HUES6 (cell line): ENCODE measurements at regions not wholly inside any gene's neighbourhood (a gene's known extent, or its start where the extent isn't known, plus 50 kb on each side); places are given as distances from the start of the nearest gene placed in this dataset.

ENCODE experiments used
- H3K27ac ChIP-seq: 2 replicates; pipeline ENCODE4 v1.7.0; 2013; ENCODE audit warnings: low read depth, mild to moderate bottlenecking, low read length, inconsistent platforms
- H3K27me3 ChIP-seq: 2 replicates; pipeline ENCODE4 v1.6.1; 2013; ENCODE audit warnings: low read length; ENCODE audit not compliant: control insufficient read depth, insufficient read depth
- H3K36me3 ChIP-seq: 2 replicates; pipeline ENCODE4 v1.6.1; 2013; ENCODE audit warnings: low read length; ENCODE audit not compliant: control insufficient read depth, insufficient read depth
- H3K4me1 ChIP-seq: 2 replicates; pipeline ENCODE4 v1.6.1; 2013; ENCODE audit warnings: low read length; ENCODE audit not compliant: control insufficient read depth, insufficient read depth
- H3K4me3 ChIP-seq: 2 replicates; pipeline ENCODE4 v1.5.1; 2013; ENCODE audit warnings: low read depth, low read length
- H3K9ac ChIP-seq: one replicate; pipeline ENCODE4 v1.6.1; 2013; ENCODE audit warnings: mild to moderate bottlenecking, low read length
- H3K9me3 ChIP-seq: 2 replicates; pipeline ENCODE4 v1.6.1; 2013; ENCODE audit warnings: low read depth, low read length; ENCODE audit not compliant: control insufficient read depth, insufficient read depth

- H3K9me3 ChIP-seq: no peaks in the 10 kb centered on the region
- H3K27ac ChIP-seq: no peak overlapping the region
- peaks cover 13% of the 10 kb centered on the region; the same call in 1 of the 2 replicates for H3K4me1 ChIP-seq
- no peaks in the 10 kb centered on the region for H3K27me3 ChIP-seq
- H3K4me3 ChIP-seq: no peak overlapping the region
- no peak overlapping the region for H3K9ac ChIP-seq
- no peaks in the 10 kb centered on the region for H3K36me3 ChIP-seq
Observed at GRCh38 chr5:74319076-74319475, 321.5 kb downstream of the ENC1 start.

- Histone ChIP-seq H3K27ac (no peak overlapping the region), H3K9ac (no peak overlapping the region), H3K27me3 (no peaks in the 10 kb centered on the region), H3K9me3 (no peaks in the 10 kb centered on the region), H3K4me3 (no peak overlapping the region), H3K36me3 (no peaks in the 10 kb centered on the region), H3K4me1 (peaks cover 13% of the 10 kb centered on the region; the same call in 1 of the 2 replicates)
Observed at GRCh38 chr5:74316064-74316603, 324.4 kb downstream of the ENC1 start.

DNA sequence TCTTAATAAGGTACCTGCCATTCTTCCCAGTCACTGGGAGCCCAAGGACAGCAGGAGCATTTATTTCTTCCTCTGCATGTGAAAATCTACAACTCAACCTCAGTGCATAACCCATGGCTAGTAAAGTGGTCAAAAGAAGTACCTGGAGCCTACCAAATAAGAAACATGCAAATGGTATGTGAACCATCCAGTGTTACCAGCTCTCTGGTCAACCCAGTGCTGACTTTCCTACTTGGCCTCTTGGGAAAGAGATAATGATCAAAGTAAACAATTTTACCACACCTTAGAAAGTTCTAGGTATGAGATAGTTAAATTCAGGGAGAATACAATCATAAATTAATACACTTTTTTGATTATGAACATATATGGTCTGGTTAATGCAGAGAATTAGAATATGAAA, 325.6 kb downstream of the ENC1 start:
- Histone ChIP-seq H3K4me3 (no peak overlapping the region), H3K9me3 (no peaks in the 10 kb centered on the region), H3K36me3 (no peaks in the 10 kb centered on the region), H3K27ac (no peak overlapping the region), H3K27me3 (no peaks in the 10 kb centered on the region), H3K9ac (no peak overlapping the region), H3K4me1 (peaks cover 13% of the 10 kb centered on the region; the same call in 1 of the 2 replicates)

DNA sequence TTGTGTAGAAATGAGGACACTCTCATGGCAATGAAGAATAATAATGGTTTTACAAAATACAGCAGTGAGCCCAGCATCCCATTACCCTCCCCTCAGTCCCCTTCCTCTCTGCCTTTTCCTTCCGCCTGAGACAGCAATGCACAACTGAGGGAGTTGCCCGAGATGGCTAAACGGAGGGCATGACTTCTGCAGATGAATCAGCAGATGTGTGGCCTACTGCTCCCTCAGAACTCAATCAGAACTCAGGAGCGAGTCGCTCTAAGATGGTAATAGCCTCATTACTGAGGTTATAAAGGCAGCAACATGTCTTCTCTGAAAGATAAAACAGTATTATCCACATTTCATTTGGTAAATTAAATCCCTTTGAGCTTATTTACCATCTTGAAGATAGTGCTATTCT, 326.6 kb downstream of the ENC1 start:
- H3K36me3 ChIP-seq: no peaks in the 10 kb centered on the region
- no peaks in the 10 kb centered on the region for H3K9me3 ChIP-seq
- H3K27ac ChIP-seq: no peak overlapping the region
- no peak overlapping the region for H3K9ac ChIP-seq
- peaks cover 13% of the 10 kb centered on the region; the same call in 1 of the 2 replicates for H3K4me1 ChIP-seq
- H3K4me3 ChIP-seq: no peak overlapping the region
- no peaks in the 10 kb centered on the region for H3K27me3 ChIP-seq

- H3K9me3 ChIP-seq: no peaks in the 10 kb centered on the region
- no peak overlapping the region for H3K27ac ChIP-seq
- no peaks in the 10 kb centered on the region for H3K27me3 ChIP-seq
- H3K4me1 ChIP-seq: peaks cover 14% of the 10 kb centered on the region
- no peak overlapping the region for H3K4me3 ChIP-seq
- H3K9ac ChIP-seq: no peak overlapping the region
- no peaks in the 10 kb centered on the region for H3K36me3 ChIP-seq
Observed at GRCh38 chr5:74312746-74313145, 327.8 kb downstream of the ENC1 start.

GRCh38 chr5:74311961-74312360, 328.6 kb downstream of the ENC1 start:
- no peaks in the 10 kb centered on the region for H3K27me3 ChIP-seq
- peaks cover 19% of the 10 kb centered on the region for H3K4me1 ChIP-seq
- no peak overlapping the region for H3K4me3 ChIP-seq
- no peaks in the 10 kb centered on the region for H3K9me3 ChIP-seq
- H3K27ac ChIP-seq: no peak overlapping the region
- H3K9ac ChIP-seq: no peak overlapping the region
- H3K36me3 ChIP-seq: no peaks in the 10 kb centered on the region

- Histone ChIP-seq H3K4me1 (peaks cover 16% of the 10 kb centered on the region), H3K27ac (no peak overlapping the region), H3K9ac (no peak overlapping the region)
Observed at GRCh38 chr5:74310997-74311930, 329.3 kb downstream of the ENC1 start.

DNA sequence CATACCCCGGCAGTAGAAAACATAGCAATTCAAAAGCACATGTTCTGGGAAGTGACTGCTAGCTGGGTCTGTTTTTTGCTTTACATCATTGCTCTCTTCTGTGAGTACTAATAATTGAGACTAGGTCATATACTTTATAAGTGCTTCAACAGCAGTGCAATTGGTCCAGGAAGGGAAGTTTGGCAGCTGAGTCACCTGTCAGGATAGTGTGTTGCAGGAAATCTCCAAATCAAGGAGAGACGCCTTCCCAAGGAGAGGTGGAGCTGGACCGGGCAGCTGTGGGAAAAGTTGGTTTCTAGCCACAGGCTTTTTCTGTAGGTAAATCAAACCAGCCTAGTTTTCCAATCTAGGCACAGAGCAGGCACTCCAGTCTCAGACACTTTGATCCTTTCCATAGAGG, 330.1 kb downstream of the ENC1 start:
- no peak overlapping the region for H3K9ac ChIP-seq
- H3K4me1 ChIP-seq: peaks cover 7% of the 10 kb centered on the region
- H3K4me3 ChIP-seq: no peak overlapping the region
- H3K27me3 ChIP-seq: no peaks in the 10 kb centered on the region
- no peaks in the 10 kb centered on the region for H3K36me3 ChIP-seq
- no peak overlapping the region for H3K27ac ChIP-seq
- no peaks in the 10 kb centered on the region for H3K9me3 ChIP-seq

More at GRCh38 chr5:74310997-74311930, 329.3 kb downstream of the ENC1 start:
- Histone ChIP-seq H3K4me3 (no peak overlapping the region), H3K9me3 (no peaks in the 10 kb centered on the region), H3K36me3 (no peaks in the 10 kb centered on the region), H3K27me3 (no peaks in the 10 kb centered on the region)

- Histone ChIP-seq H3K27ac (no peak overlapping the region), H3K4me1 (peaks cover 6% of the 10 kb centered on the region; the same call in 1 of the 2 replicates), H3K9ac (no peak overlapping the region), H3K9me3 (no peaks in the 10 kb centered on the region), H3K27me3 (no peaks in the 10 kb centered on the region), H3K4me3 (no peak overlapping the region), H3K36me3 (no peaks in the 10 kb centered on the region)
Observed at GRCh38 chr5:74309050-74309449, 331.5 kb downstream of the ENC1 start.

GRCh38 chr5:74306845-74307244, 333.7 kb downstream of the ENC1 start:
- no peak overlapping the region for H3K4me3 ChIP-seq
- H3K27ac ChIP-seq: no peak overlapping the region
- peaks cover 6% of the 10 kb centered on the region; the same call in 1 of the 2 replicates for H3K4me1 ChIP-seq
- H3K9ac ChIP-seq: no peak overlapping the region
- H3K36me3 ChIP-seq: no peaks in the 10 kb centered on the region
- no peaks in the 10 kb centered on the region for H3K27me3 ChIP-seq
- H3K9me3 ChIP-seq: no peaks in the 10 kb centered on the region

DNA sequence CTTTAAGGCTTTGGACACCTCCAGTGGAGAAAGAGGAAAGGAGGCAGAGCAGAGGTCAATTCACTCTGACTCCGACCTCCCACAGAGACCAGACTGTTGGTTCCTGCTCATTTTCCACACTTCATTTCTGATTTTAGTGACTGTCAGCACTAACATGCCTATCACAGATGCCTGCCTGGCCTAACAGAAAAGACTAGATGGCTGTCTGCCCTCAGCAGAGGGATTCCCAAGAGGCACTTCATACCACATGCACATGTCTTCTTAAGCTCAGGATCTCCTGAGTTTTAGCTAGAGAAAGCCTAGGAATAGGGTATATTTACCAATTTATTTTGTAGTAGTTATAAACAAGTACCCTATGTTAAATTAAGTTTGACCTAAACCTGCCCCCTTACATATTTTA, 336.0 kb downstream of the ENC1 start:
- Histone ChIP-seq H3K4me1 (peaks cover 6% of the 10 kb centered on the region; the same call in 1 of the 2 replicates), H3K4me3 (no peak overlapping the region), H3K9me3 (no peaks in the 10 kb centered on the region), H3K9ac (no peak overlapping the region), H3K27me3 (no peaks in the 10 kb centered on the region), H3K36me3 (no peaks in the 10 kb centered on the region), H3K27ac (no peak overlapping the region)
